ENCODE measurements at regions not wholly inside any gene's neighbourhood (a gene's known extent, or its start where the extent isn't known, plus 50 kb on each side); places are given as distances from the start of the nearest gene placed in this dataset.

GRCh38 chr3:104612218-104612617 is 754.5 kb upstream of the ALCAM start (continued):
- no peak for TF ChIP-seq CHD7 (IDR thresholded peaks at IDR 0.05; ENCODE audit: insufficient replicate concordance, low read length)
- TF ChIP-seq GTF2F1 (IDR thresholded peaks at IDR 0.05; ENCODE audit: borderline replicate concordance, low read depth, low read length), result no peak
